Erythroblast (primary cell): ENCODE measurements at regions not wholly inside any gene's neighbourhood (a gene's known extent, or its start where the extent isn't known, plus 50 kb on each side); places are given as distances from the start of the nearest gene placed in this dataset.

Experiments used
- GATA1 ChIP-seq: IDR thresholded peaks from 2 replicates; pipeline ENCODE4 v1.6.1; 2011; ENCODE audit warnings: low read depth, mild to moderate bottlenecking, control low read depth, low read length, moderate library complexity
- POLR2A ChIP-seq: IDR thresholded peaks from 2 replicates; pipeline ENCODE4 v1.6.1; 2011; ENCODE audit warnings: mild to moderate bottlenecking, low read length

DNA sequence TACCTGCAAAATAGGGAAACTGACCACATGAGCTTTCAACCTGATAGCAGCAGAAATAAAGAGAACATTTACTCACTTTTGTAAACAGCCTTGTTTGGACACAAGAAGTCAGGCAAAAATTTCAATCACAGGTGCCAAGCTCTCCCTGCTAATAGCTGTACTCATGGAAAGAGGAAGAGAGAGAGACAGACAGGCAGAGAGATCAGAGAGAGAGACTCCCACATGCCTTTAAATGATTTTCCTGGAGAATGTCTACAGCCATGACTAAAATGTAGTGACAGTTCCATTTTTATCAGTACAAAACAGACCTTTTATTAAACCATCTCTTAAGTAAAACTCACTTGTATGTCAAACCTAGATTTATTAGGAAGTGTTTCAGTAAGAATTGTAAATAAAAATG is 752.9 kb downstream of the TRAM1L1 start:
- TF ChIP-seq POLR2A (no peak), GATA1 (no peak)
